ENCODE measurements at regions not wholly inside any gene's neighbourhood (a gene's known extent, or its start where the extent isn't known, plus 50 kb on each side); places are given as distances from the start of the nearest gene placed in this dataset.

DNA sequence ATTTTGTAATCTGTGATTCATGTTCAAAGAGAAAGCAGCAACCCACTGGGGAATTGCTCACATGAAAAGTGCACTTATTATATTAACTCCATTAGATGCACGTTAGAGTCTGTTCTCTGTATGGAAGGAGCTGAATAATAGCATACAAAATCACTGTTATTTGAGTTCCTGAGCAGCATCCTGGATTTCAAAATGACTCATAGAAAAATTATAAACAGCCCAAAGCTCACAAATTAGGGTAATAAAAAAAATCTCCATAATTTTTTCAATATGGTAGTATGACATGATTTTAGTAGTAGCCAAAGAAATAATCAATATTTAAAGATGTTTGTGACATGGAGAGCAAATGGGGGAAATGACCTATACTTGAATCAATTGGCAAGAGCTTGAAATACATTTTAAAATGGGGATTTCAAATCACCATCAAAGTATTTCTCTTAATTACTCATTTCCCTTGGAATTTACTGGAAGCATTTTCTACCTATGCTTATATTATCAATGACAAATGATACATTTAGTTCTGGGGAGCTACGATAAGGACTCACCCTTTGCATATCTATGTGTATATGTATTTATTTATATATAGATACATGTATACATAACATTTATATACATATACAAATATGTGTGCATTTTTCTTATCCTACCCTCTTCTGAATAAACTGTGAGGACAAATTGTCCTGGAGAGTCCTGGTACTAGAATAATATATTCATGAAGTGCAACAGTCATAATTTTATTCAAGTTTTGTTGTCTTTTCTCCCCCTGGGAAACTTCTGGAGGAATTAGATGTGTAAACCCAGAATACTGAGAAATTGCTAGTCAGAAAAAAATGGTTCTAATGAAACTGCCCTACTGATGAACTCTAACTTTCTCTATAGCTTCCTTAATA lies 116.3 kb downstream of the RPL22L1 start:
- TF ChIP-seq TARDBP (IDR thresholded peaks at IDR 0.05), result no peak
- no peak for TF ChIP-seq LEF1 (IDR thresholded peaks at IDR 0.05; ENCODE audit: borderline replicate concordance)
- TF ChIP-seq FOXK2 (IDR thresholded peaks at IDR 0.05), result no peak
- no peak for TF ChIP-seq L3MBTL2 (conservative IDR thresholded peaks at IDR 0.05)
- TF ChIP-seq SUZ12 (IDR thresholded peaks at IDR 0.05), result no peak
- TF ChIP-seq BHLHE40 (IDR thresholded peaks at IDR 0.05; ENCODE audit: borderline replicate concordance), result no peak
- TF ChIP-seq ELF4 (IDR thresholded peaks at IDR 0.05), result no peak
- no peak for TF ChIP-seq ZNF384 (IDR thresholded peaks at IDR 0.05)
- TF ChIP-seq SP1 (IDR thresholded peaks at IDR 0.05), result no peak
- no peak for TF ChIP-seq CTBP1 (IDR thresholded peaks at IDR 0.05; ENCODE audit: borderline replicate concordance)
- TF ChIP-seq FOXM1 (IDR thresholded peaks at IDR 0.05; ENCODE audit: borderline replicate concordance), result no peak
- no peak for TF ChIP-seq ARNT (IDR thresholded peaks at IDR 0.05)
- TF ChIP-seq NFRKB (IDR thresholded peaks at IDR 0.05), result no peak
- TF ChIP-seq FOXA1 (IDR thresholded peaks at IDR 0.05), result no peak

Data from HEK293T (cell line).